Gastrocnemius medialis (tissue), 4 donors: ENCODE measurements at regions not wholly inside any gene's neighbourhood (a gene's known extent, or its start where the extent isn't known, plus 50 kb on each side); places are given as distances from the start of the nearest gene placed in this dataset.

Experiments
- ATAC-seq, 2 donors: fragments of 150-250 bp; one replicate each; pipeline ENCODE4 v1.9.1; 2016
- DNase-seq, 2 donors: peaks; one replicate each; pipeline ENCODE4 v3.0.0-alpha.2; 2019
- H3K27ac ChIP-seq, 4 donors: fragments of 200-600 bp; sonication (generic); 1 replicate in 1 of 4; 2 replicates in 3 of 4; pipeline ENCODE4 v1.5.1; 2016 to 2018; ENCODE audit warnings: mild to moderate bottlenecking in 2 of 4, moderate library complexity in 1 of 4
- H3K27me3 ChIP-seq, 3 donors: fragments of 200-600 bp; sonication (generic) in 2 of 3; 1 replicate in 1 of 3; 2 replicates in 2 of 3; pipeline versions ENCODE4 v1.5.1 to v1.6.0; 2016 to 2019; ENCODE audit warnings: mild to moderate bottlenecking in 1 of 3, moderate library complexity in 1 of 3
- H3K36me3 ChIP-seq, 2 donors: fragments of 200-600 bp; sonication (generic) in 1 of 2; one replicate each; pipeline ENCODE4 v1.5.1; 2017 to 2018
- H3K4me1 ChIP-seq, 2 donors: fragments of 200-600 bp; sonication (generic) in 1 of 2; one replicate each; pipeline ENCODE4 v1.5.1; 2016 to 2017; ENCODE audit warnings: mild to moderate bottlenecking in 2 of 2
- H3K4me3 ChIP-seq, 4 donors: fragments of 200-600 bp; sonication (generic) in 3 of 4; 1 replicate in 1 of 4; 2 replicates in 3 of 4; pipeline ENCODE4 v1.5.1; 2016 to 2019; ENCODE audit warnings: mild to moderate bottlenecking in 2 of 4
- H3K9me3 ChIP-seq, 3 donors: fragments of 200-600 bp; sonication (generic) in 2 of 3; 1 replicate in 1 of 3; 2 replicates in 2 of 3; pipeline ENCODE4 v1.5.1; 2016 to 2019
- POLR2A ChIP-seq, 2 donors: fragments of 450-650 bp; IDR thresholded peaks; one replicate each; pipeline ENCODE4 v1.6.1; 2017; ENCODE audit warnings: antibody characterized with exemption in 2 of 2, mild to moderate bottlenecking in 2 of 2, moderate library complexity in 2 of 2
- in situ Hi-C, 4 donors: fragments of 200-750 bp; cut with MboI; loops; one replicate each; pipeline versions ENCODE4 v1.15.0 to v1.8.0; 2017; ENCODE audit warnings: low sequenced_read_pairs in 4 of 4
- intact Hi-C: fragments of 100-400 bp; cut with DNase I; formaldehyde crosslinking; loops from one replicate; pipeline ENCODE4 v1.15.1; 2023; ENCODE audit warnings: low total_unique reads
- TF ChIP-seq, protein P1 (sequence below), 5 experiments: fragments of 450-650 bp in 3 of 5; fragments of 200-600 bp in 2 of 5; sonication (generic) in 2 of 5; IDR thresholded peaks in 4 of 5; conservative IDR thresholded peaks in 1 of 5; 1 replicate in 4 of 5; 2 replicates in 1 of 5; pipeline ENCODE4 v1.5.1; 2016 to 2019; ENCODE audit warnings: antibody characterized with exemption in 5 of 5, mild to moderate bottlenecking in 3 of 5, moderate library complexity in 3 of 5

DNA sequence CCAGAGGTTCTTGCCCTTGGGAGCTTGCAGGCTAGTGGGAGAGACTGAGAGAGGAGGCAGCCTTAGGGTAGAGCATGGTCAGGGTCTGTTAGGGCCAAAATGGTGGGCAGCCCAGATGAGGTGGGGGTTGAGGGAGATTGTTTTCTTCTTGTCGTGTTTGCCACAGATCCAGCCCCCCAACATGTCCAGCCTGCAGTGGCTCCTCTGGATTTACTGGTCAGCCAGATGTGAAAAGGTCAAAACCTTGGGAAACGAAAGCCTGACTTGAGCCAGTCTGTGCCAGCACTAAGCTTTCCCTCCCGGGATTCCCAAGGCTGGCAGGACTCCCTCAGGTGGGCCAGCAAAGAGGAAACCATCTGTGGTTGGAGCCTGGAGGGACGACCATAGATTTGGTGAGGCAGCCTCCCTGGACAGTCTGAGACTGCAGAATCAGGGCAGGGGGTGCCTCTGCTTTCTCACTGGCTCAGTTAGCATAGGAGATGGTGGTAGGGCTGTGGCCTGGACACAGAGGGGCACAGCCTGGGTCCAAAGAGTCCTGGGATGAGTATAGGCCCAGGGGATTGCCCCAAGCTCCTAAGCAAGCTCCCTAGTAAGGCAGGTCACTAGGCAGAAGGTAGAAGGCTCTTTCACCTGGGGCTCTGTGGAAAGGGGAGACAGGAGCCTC lies 51.2 kb upstream of the PRR23C start:
- Histone ChIP-seq H3K36me3 (no peaks in the 10 kb centered on the region), H3K4me3 (no peak overlapping the region), H3K27me3 (no peaks in the 10 kb centered on the region), H3K27ac (no peak overlapping the region), H3K9me3 (no peaks in the 10 kb centered on the region), H3K4me1 (no peaks in the 10 kb centered on the region)
- DNase-seq: no peak
- ATAC-seq: no peak
- TF ChIP-seq, protein P1, sequence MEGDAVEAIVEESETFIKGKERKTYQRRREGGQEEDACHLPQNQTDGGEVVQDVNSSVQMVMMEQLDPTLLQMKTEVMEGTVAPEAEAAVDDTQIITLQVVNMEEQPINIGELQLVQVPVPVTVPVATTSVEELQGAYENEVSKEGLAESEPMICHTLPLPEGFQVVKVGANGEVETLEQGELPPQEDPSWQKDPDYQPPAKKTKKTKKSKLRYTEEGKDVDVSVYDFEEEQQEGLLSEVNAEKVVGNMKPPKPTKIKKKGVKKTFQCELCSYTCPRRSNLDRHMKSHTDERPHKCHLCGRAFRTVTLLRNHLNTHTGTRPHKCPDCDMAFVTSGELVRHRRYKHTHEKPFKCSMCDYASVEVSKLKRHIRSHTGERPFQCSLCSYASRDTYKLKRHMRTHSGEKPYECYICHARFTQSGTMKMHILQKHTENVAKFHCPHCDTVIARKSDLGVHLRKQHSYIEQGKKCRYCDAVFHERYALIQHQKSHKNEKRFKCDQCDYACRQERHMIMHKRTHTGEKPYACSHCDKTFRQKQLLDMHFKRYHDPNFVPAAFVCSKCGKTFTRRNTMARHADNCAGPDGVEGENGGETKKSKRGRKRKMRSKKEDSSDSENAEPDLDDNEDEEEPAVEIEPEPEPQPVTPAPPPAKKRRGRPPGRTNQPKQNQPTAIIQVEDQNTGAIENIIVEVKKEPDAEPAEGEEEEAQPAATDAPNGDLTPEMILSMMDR (IDR thresholded peaks at IDR 0.05 in 4 of 5, conservative IDR thresholded peaks at IDR 0.05 in 1 of 5): no peak
- no peak for TF ChIP-seq POLR2A (IDR thresholded peaks at IDR 0.05)
- in situ Hi-C loops (no loop called here), intact Hi-C loops (loop anchor here (10.0 kb wide), 1 partner anchor 869 kb away; no protein-coding TSS in a partner anchor)

DNA sequence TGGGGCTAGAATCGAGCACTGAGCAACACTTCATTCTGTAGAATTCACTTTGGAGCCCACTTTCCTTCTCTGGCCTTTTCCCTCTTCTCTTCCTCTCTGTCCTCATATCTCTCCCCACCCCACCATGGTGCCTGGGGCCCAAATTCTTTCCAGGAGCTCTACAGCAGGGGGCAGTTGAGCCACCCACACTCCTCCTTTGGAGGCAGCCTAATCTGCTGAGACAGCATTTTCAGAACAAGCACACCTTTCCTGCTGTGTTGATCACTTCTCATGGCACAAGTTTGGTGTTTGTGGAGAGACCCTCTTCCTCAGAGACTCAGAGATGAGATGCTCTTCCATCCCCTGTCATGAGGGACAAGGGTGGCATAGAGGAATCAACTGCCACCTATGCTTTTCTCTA lies 52.0 kb upstream of the PRR23C start:
- DNase-seq: no peak
- intact Hi-C loops: loop anchor here (10.0 kb wide), 1 partner anchor 868 kb away; no protein-coding TSS in a partner anchor
- ATAC-seq: no peak

DNA sequence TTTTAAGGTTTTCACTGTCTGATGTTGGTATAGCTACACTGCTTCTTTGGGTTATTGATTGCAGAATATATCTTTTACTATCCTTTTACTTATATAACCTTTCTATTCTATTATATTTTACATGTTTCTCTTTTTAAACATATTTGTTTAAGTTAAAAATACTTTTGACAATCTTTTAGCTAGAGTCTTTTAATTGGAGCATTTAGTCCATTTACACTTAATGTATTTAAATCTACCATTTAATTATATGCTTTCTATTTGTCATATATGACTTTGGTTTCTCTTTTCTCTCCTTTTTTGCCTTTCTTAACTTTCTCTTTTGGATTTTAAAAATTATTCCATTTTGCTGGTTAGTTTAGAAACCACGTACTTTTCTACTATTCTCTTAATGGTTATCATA lies 53.7 kb upstream of the PRR23C start:
- no peak for TF ChIP-seq POLR2A (IDR thresholded peaks at IDR 0.05)
- TF ChIP-seq, protein P1 (IDR thresholded peaks at IDR 0.05 in 4 of 5, conservative IDR thresholded peaks at IDR 0.05 in 1 of 5): no peak
- Histone ChIP-seq H3K27ac (no peak overlapping the region), H3K27me3 (no peaks in the 10 kb centered on the region), H3K4me3 (no peak overlapping the region), H3K9me3 (no peaks in the 10 kb centered on the region), H3K4me1 (no peaks in the 10 kb centered on the region), H3K36me3 (no peaks in the 10 kb centered on the region)
- in situ Hi-C loops (no loop called here), intact Hi-C loops (loop anchor here (10.0 kb wide), 1 partner anchor 866 kb away; no protein-coding TSS in a partner anchor)
- ATAC-seq (no peak), DNase-seq (no peak)

More for the DNA sequence above, 52.0 kb upstream of the PRR23C start:
- H3K9me3 ChIP-seq: no peaks in the 10 kb centered on the region
- no peaks in the 10 kb centered on the region for H3K27me3 ChIP-seq
- in situ Hi-C loops: no loop called here
- no peak overlapping the region for H3K4me3 ChIP-seq
- H3K27ac ChIP-seq: no peak overlapping the region
- TF ChIP-seq, protein P1 (IDR thresholded peaks at IDR 0.05 in 4 of 5, conservative IDR thresholded peaks at IDR 0.05 in 1 of 5): no peak
- TF ChIP-seq POLR2A (IDR thresholded peaks at IDR 0.05): no peak
- no peaks in the 10 kb centered on the region for H3K4me1 ChIP-seq
- H3K36me3 ChIP-seq: no peaks in the 10 kb centered on the region

DNA sequence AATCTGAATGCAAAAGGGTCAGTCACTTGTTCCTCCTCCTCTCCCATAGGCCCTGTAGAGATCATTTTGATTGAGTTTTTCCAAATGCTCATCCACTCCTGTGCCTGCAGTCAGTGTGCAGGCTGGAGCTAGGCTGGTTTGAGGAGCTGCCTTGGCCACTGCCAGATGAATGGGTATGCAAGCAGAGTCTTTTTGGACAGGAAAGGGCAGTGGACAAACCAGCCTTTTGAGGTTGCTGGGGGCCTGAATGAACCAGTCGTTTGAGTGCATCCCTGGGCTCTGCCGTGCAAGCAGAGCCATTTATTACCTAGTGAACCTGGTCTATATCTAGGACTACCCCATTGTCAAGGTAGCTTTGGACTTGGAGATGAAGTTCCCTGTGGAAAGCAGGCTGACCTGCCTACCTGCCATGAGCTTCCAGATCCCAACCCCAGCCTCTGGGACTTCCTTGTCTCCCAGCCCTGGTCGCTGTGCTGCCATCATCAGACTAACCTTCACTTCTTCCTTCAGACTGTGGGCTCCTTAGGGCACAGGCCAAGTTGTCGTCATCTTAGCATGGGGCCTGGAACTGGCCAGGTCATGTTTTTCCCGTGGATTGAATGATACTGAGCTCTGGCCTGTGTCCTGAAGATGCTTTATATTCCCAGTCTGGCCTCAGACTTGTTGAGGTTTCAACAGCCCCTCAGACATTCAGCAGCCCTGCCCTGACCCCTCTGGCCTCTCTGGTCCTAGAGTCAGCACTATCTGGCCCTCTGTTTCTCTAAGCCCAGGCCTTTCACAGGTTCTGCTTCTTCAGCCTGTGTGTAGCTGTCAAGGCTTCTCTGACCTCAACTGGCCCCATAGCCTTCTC lies 55.5 kb upstream of the PRR23C start:
- ATAC-seq (no peak), DNase-seq (no peak)
- no peak overlapping the region for H3K4me3 ChIP-seq
- H3K9me3 ChIP-seq: no peaks in the 10 kb centered on the region
- intact Hi-C loops (loop anchor here (10.0 kb wide), 1 partner anchor 865 kb away; no protein-coding TSS in a partner anchor), in situ Hi-C loops (loop anchor here in 3 of 4 donors (10.0 to 25.0 kb wide), 2 partner anchors 212 to 225 kb away; no protein-coding TSS in a partner anchor)
- TF ChIP-seq POLR2A (IDR thresholded peaks at IDR 0.05): no peak
- TF ChIP-seq, protein P1 (IDR thresholded peaks at IDR 0.05 in 4 of 5, conservative IDR thresholded peaks at IDR 0.05 in 1 of 5): no peak
- H3K27me3 ChIP-seq: no peaks in the 10 kb centered on the region
- H3K4me1 ChIP-seq: no peaks in the 10 kb centered on the region
- no peak overlapping the region for H3K27ac ChIP-seq
- no peaks in the 10 kb centered on the region for H3K36me3 ChIP-seq
